Smooth muscle cell (in vitro differentiated cells): ENCODE measurements at regions not wholly inside any gene's neighbourhood (a gene's known extent, or its start where the extent isn't known, plus 50 kb on each side); places are given as distances from the start of the nearest gene placed in this dataset.
"Not testable (repeated sequence)": the region's sequence is repeated elsewhere in the genome, so short reads cannot be mapped to it uniquely, and the experiment has no call there.

Experiments
- DNase-seq: peaks from one replicate; lab custom pipeline; 2025; ENCODE audit not compliant: unreplicated experiment; lab: John Stamatoyannopoulos, UW
- H2AFZ ChIP-seq: fragments of 200-600 bp; sonication (generic); 2 replicates; pipeline ENCODE4 v1.6.0; 2016; ENCODE audit warnings: antibody characterized with exemption, low read depth, mild to moderate bottlenecking
- H3F3A ChIP-seq: fragments of 200-600 bp; sonication (generic); 2 replicates; pipeline ENCODE4 v1.6.0; 2017; ENCODE audit warnings: antibody characterized with exemption, low read depth
- H3K27ac ChIP-seq: fragments of 200-600 bp; sonication (generic); 2 replicates; pipeline ENCODE4 v1.5.1; 2016; ENCODE audit warnings: low read depth, mild to moderate bottlenecking
- H3K27me3 ChIP-seq: fragments of 200-600 bp; sonication (generic); 2 replicates; pipeline ENCODE4 v1.6.1; 2016; ENCODE audit warnings: low read depth, mild to moderate bottlenecking
- H3K36me3 ChIP-seq: fragments of 200-600 bp; sonication (generic); 2 replicates; pipeline ENCODE4 v1.5.1; 2016; ENCODE audit warnings: low read depth
- H3K4me1 ChIP-seq: fragments of 200-600 bp; sonication (generic); 2 replicates; pipeline ENCODE4 v1.5.1; 2016; ENCODE audit warnings: low read depth
- H3K4me2 ChIP-seq: fragments of 200-600 bp; sonication (generic); 2 replicates; pipeline ENCODE4 v1.6.0; 2016; ENCODE audit warnings: mild to moderate bottlenecking
- H3K4me3 ChIP-seq: fragments of 200-600 bp; sonication (generic); 2 replicates; pipeline ENCODE4 v1.5.1; 2016; ENCODE audit warnings: mild to moderate bottlenecking
- H3K79me2 ChIP-seq: fragments of 200-600 bp; sonication (generic); 2 replicates; pipeline ENCODE4 v1.6.0; 2016; ENCODE audit warnings: low read depth, mild to moderate bottlenecking
- H3K9ac ChIP-seq: fragments of 200-600 bp; sonication (generic); 2 replicates; pipeline ENCODE4 v1.6.0; 2016; ENCODE audit warnings: low read depth
- H3K9me3 ChIP-seq: fragments of 200-600 bp; sonication (generic); replicated peaks from 2 replicates; pipeline ENCODE4 v1.5.1; 2016; ENCODE audit warnings: low read depth
- H4K20me1 ChIP-seq: fragments of 200-600 bp; sonication (generic); 2 replicates; pipeline ENCODE4 v1.6.0; 2016; ENCODE audit warnings: low read depth
- CTCF ChIP-seq: fragments of 200-600 bp; sonication (generic); IDR thresholded peaks from 2 replicates; pipeline ENCODE4 v1.5.1; 2017; ENCODE audit warnings: borderline replicate concordance, mild to moderate bottlenecking, antibody characterized with exemption; ENCODE audit not compliant: insufficient read depth, poor library complexity, severe bottlenecking
- WGBS: methylation state at CpG from one replicate; pipeline ENCODE4 v1.1.7; 2016; ENCODE audit warnings: low lambda C conversion rate; 5-methylcytosine and 5-hydroxymethylcytosine counted together

GRCh38 chr11:71638801-71639519, 56.3 kb upstream of the KRTAP5-11 start:
- H3F3A ChIP-seq, H3K27me3 ChIP-seq, H3K9ac ChIP-seq, H3K27ac ChIP-seq, H3K9me3 ChIP-seq, H3K79me2 ChIP-seq, H3K4me1 ChIP-seq, H4K20me1 ChIP-seq, H3K36me3 ChIP-seq: not testable (repeated sequence)
- H2AFZ ChIP-seq, result peak overlapping the region; percentile 75
- WGBS, result 23% methylated on average over 42 of the region's 48 CpGs
- TF ChIP-seq CTCF, result peak; percentile 65
- H3K4me2 ChIP-seq, result peak overlapping the region; percentile 86
- peak; percentile 15 for DNase-seq
- H3K4me3 ChIP-seq, result peak overlapping the region; percentile 59

- not testable (repeated sequence) for H3K9me3 ChIP-seq, H3F3A ChIP-seq, H3K27ac ChIP-seq, H3K79me2 ChIP-seq, H3K4me1 ChIP-seq, H3K27me3 ChIP-seq, H3K36me3 ChIP-seq, H4K20me1 ChIP-seq, H3K9ac ChIP-seq
- under 1% methylated on average over 16 of the region's 32 CpGs for WGBS
- Histone ChIP-seq H2AFZ (peak overlapping the region; percentile 75), H3K4me2 (peak overlapping the region; percentile 86), H3K4me3 (peak overlapping the region; percentile 59)
- DNase-seq, result peak; percentile 15
These were observed 56.8 kb upstream of the KRTAP5-11 start for GRCh38 chr11:71639520-71639849.

GRCh38 chr11:71639916-71640315, 57.2 kb upstream of the KRTAP5-11 start:
- not testable (repeated sequence) for H3K27me3 ChIP-seq, H4K20me1 ChIP-seq, H3F3A ChIP-seq, DNase-seq, H3K79me2 ChIP-seq, H3K27ac ChIP-seq, H3K36me3 ChIP-seq, H3K9ac ChIP-seq, H3K4me1 ChIP-seq, H2AFZ ChIP-seq, H3K9me3 ChIP-seq
- 23% methylated on average over 3 of the region's 19 CpGs for WGBS
- Histone ChIP-seq H3K4me3 (peak overlapping the region; percentile 40), H3K4me2 (peak overlapping the region; percentile 75)

- not testable (repeated sequence) for H3K9me3 ChIP-seq, H4K20me1 ChIP-seq, H3F3A ChIP-seq, H3K4me2 ChIP-seq, H3K79me2 ChIP-seq, H2AFZ ChIP-seq, H3K4me3 ChIP-seq, H3K9ac ChIP-seq, H3K4me1 ChIP-seq, DNase-seq, H3K27ac ChIP-seq, H3K27me3 ChIP-seq, H3K36me3 ChIP-seq
- 90% methylated on average over 5 of the region's 5 CpGs for WGBS
These were observed 64.4 kb upstream of the KRTAP5-11 start for GRCh38 chr11:71647078-71647477.

- not testable (repeated sequence) for H4K20me1 ChIP-seq, H3K36me3 ChIP-seq, H3K4me2 ChIP-seq, H3K27me3 ChIP-seq, H2AFZ ChIP-seq, H3F3A ChIP-seq, H3K4me1 ChIP-seq, H3K9ac ChIP-seq, H3K9me3 ChIP-seq, H3K4me3 ChIP-seq, H3K79me2 ChIP-seq, DNase-seq, H3K27ac ChIP-seq
- WGBS, result 94% methylated on average over 5 of the region's 5 CpGs
These were observed 70.3 kb upstream of the KRTAP5-11 start for GRCh38 chr11:71652998-71653397.

GRCh38 chr11:71654423-71654822, 71.7 kb upstream of the KRTAP5-11 start:
- not testable (repeated sequence) for H3F3A ChIP-seq, H3K4me2 ChIP-seq
- WGBS, result 100% methylated on average over 1 of the region's 3 CpGs

GRCh38 chr11:71655041-71655440, 72.4 kb upstream of the KRTAP5-11 start:
- whole genome bisulfite sequencing, result 78% methylated on average over 7 of the region's 7 CpGs
- H3K27me3 ChIP-seq, H4K20me1 ChIP-seq, H3K9ac ChIP-seq, H3K4me2 ChIP-seq, H3K36me3 ChIP-seq, H3F3A ChIP-seq, DNase-seq, H2AFZ ChIP-seq, H3K79me2 ChIP-seq, H3K4me3 ChIP-seq, H3K27ac ChIP-seq, H3K4me1 ChIP-seq, H3K9me3 ChIP-seq: not testable (repeated sequence)

More at GRCh38 chr11:71654423-71654822, 71.7 kb upstream of the KRTAP5-11 start:
- not testable (repeated sequence) for H3K4me1 ChIP-seq, H3K9ac ChIP-seq, H3K79me2 ChIP-seq, H3K9me3 ChIP-seq, H3K36me3 ChIP-seq, H3K27me3 ChIP-seq, DNase-seq, H3K27ac ChIP-seq, H3K4me3 ChIP-seq, H2AFZ ChIP-seq, H4K20me1 ChIP-seq

GRCh38 chr11:71656513-71656912, 73.8 kb upstream of the KRTAP5-11 start:
- not testable (repeated sequence) for H3F3A ChIP-seq, H3K4me1 ChIP-seq, H3K27ac ChIP-seq, H2AFZ ChIP-seq, H4K20me1 ChIP-seq, H3K9me3 ChIP-seq, H3K4me2 ChIP-seq, H3K36me3 ChIP-seq, H3K27me3 ChIP-seq, H3K79me2 ChIP-seq, DNase-seq, H3K4me3 ChIP-seq, H3K9ac ChIP-seq
- WGBS, result 25% methylated on average over 5 of the region's 5 CpGs
